Endothelial cell of umbilical vein (primary cell): ENCODE measurements at regions not wholly inside any gene's neighbourhood (a gene's known extent, or its start where the extent isn't known, plus 50 kb on each side); places are given as distances from the start of the nearest gene placed in this dataset.

Source experiments
- BruUV-seq: library from RNA; stranded (reverse); fragments of 400-500 nt; replicated peaks from 2 replicates; lab custom pipeline; 2021; lab: Mats Ljungman, UMichigan
- CTCF ChIA-PET: fragments of 300-600, 350-600 bp; sonication (Branson Sonifier 250); formaldehyde crosslinking; loops from one replicate; lab custom pipeline; 2021; ENCODE audit warnings: antibody characterized with exemption, inconsistent platforms; lab: Charles Lee
- POLR2A ChIA-PET: fragments of 300-600, 350-600 bp; sonication (Branson Sonifier 250); formaldehyde crosslinking; loops from one replicate; lab custom pipeline; 2021; ENCODE audit warnings: antibody characterized with exemption, inconsistent platforms; lab: Charles Lee
- DNase-seq: peaks from one replicate; pipeline ENCODE4 v3.0.0-alpha.2; 2011; ENCODE audit warnings: low read depth, low spot score
- FAIRE-seq: peaks from 2 replicates; lab custom pipeline; 2011; peaks lifted over from hg19 to GRCh38; lab: Jason Lieb, UNC
- H2AFZ ChIP-seq: 2 replicates; pipeline ENCODE4 v1.6.0; 2012; ENCODE audit warnings: low read depth, low read length, control low read depth, inconsistent platforms
- H3K27ac ChIP-seq: 2 replicates; pipeline ENCODE4 v1.5.1; 2011; ENCODE audit warnings: low read depth, mild to moderate bottlenecking, control low read depth, low read length, moderate library complexity; ENCODE audit not compliant: insufficient read depth
- H3K27me3 ChIP-seq, 2 experiments: 2 replicates each; pipeline versions ENCODE4 v1.6.0 to v1.6.1; 2011; ENCODE audit warnings: low read length in 2 of 2, mixed read lengths in 1 of 2; ENCODE audit not compliant: control insufficient read depth in 2 of 2, insufficient read depth in 2 of 2
- H3K36me3 ChIP-seq, 2 experiments: 2 replicates in 1 of 2; 3 replicates in 1 of 2; pipeline ENCODE4 v1.5.1; 2011; ENCODE audit warnings: low read length in 2 of 2, mild to moderate bottlenecking in 1 of 2, moderate library complexity in 1 of 2; ENCODE audit not compliant: control insufficient read depth in 2 of 2, insufficient read depth in 2 of 2; ENCODE audit errors: extremely low read depth in 1 of 2
- H3K4me1 ChIP-seq: 3 replicates; pipeline ENCODE4 v1.5.1; 2011; ENCODE audit warnings: mild to moderate bottlenecking, low read length; ENCODE audit not compliant: control insufficient read depth, insufficient read depth; ENCODE audit errors: extremely low read depth
- H3K4me2 ChIP-seq: 2 replicates; pipeline ENCODE4 v1.6.1; 2011; ENCODE audit warnings: low read length, control low read depth, mixed read lengths; ENCODE audit not compliant: insufficient read depth
- H3K4me3 ChIP-seq, 3 experiments: fragments of 200-600 bp in 1 of 3; sonication (generic), shearing (Covaris generic) in 1 of 3; replicated peaks in 1 of 3; 2 replicates each; pipeline ENCODE4 v1.5.1; 2011 to 2016; ENCODE audit warnings: control low read depth in 3 of 3, low read length in 3 of 3, mild to moderate bottlenecking in 2 of 3, inconsistent platforms in 1 of 3, low read depth in 1 of 3, moderate library complexity in 1 of 3; ENCODE audit not compliant: insufficient read depth in 1 of 3
- H3K79me2 ChIP-seq: 2 replicates; pipeline ENCODE4 v1.6.0; 2012; ENCODE audit warnings: low read length, inconsistent platforms; ENCODE audit not compliant: control insufficient read depth, insufficient read depth
- H3K9ac ChIP-seq: replicated peaks from 2 replicates; pipeline ENCODE3; 2011; ENCODE audit warnings: low read length, control low read depth; ENCODE audit not compliant: insufficient read depth; ENCODE audit errors: extremely low read depth
- H3K9me1 ChIP-seq: replicated peaks from 3 replicates; pipeline ENCODE4 v1.6.0; 2011; ENCODE audit warnings: mild to moderate bottlenecking, low read length; ENCODE audit not compliant: control insufficient read depth, insufficient read depth; ENCODE audit errors: extremely low read depth
- H3K9me3 ChIP-seq: replicated peaks from 2 replicates; pipeline ENCODE4 v1.5.1; 2012; ENCODE audit warnings: low read length, inconsistent platforms; ENCODE audit not compliant: control insufficient read depth, insufficient read depth
- H4K20me1 ChIP-seq: replicated peaks from 2 replicates; pipeline ENCODE3; 2011; ENCODE audit warnings: mild to moderate bottlenecking, low read length; ENCODE audit not compliant: control insufficient read depth, insufficient read depth; ENCODE audit errors: extremely low read depth
- CTCF ChIP-seq, 2 donors: IDR thresholded peaks; 1 replicate in 1 of 2; 2 replicates in 1 of 2; pipeline ENCODE4 v1.5.1; 2011; ENCODE audit warnings: low read length in 2 of 2, mild to moderate bottlenecking in 2 of 2, moderate library complexity in 2 of 2, control low read depth in 1 of 2, inconsistent platforms in 1 of 2, low read depth in 1 of 2; ENCODE audit not compliant: insufficient read depth in 1 of 2; ENCODE audit errors: extremely low read depth in 1 of 2
- EZH2 ChIP-seq: IDR thresholded peaks from 2 replicates; pipeline ENCODE4 v1.6.1; 2012; ENCODE audit warnings: borderline replicate concordance, low read depth, mild to moderate bottlenecking, moderate library complexity, low read length, inconsistent platforms; ENCODE audit not compliant: severe bottlenecking
- FOS ChIP-seq: IDR thresholded peaks from 2 replicates; pipeline ENCODE4 v1.6.1; 2011; ENCODE audit warnings: mild to moderate bottlenecking, low read length, moderate library complexity, borderline replicate concordance; ENCODE audit not compliant: insufficient read depth
- GATA2 ChIP-seq: IDR thresholded peaks from 2 replicates; pipeline ENCODE4 v1.7.0; 2011; ENCODE audit warnings: low read depth, mild to moderate bottlenecking, moderate library complexity, mixed read lengths, low read length; ENCODE audit not compliant: insufficient read length, insufficient read depth
- JUN ChIP-seq: IDR thresholded peaks from 2 replicates; pipeline ENCODE4 v1.6.1; 2011; ENCODE audit warnings: borderline replicate concordance, low read depth; ENCODE audit not compliant: insufficient read length, insufficient read depth
- MAX ChIP-seq: IDR thresholded peaks from 2 replicates; pipeline ENCODE4 v1.6.1; 2011; ENCODE audit not compliant: insufficient read depth, insufficient read length
- MYC ChIP-seq: IDR thresholded peaks from one replicate; pipeline ENCODE4 v1.6.1; 2011; ENCODE audit warnings: mild to moderate bottlenecking, low read depth, low read length
- POLR2A ChIP-seq: IDR thresholded peaks from 2 replicates; pipeline ENCODE4 v1.6.1; 2012; ENCODE audit warnings: low read depth, mild to moderate bottlenecking, control low read depth, low read length
- POLR2AphosphoS5 ChIP-seq: IDR thresholded peaks from 2 replicates; pipeline ENCODE4 v1.6.1; 2012; ENCODE audit warnings: low read depth, mild to moderate bottlenecking, control low read depth, low read length, moderate library complexity; ENCODE audit not compliant: insufficient read depth
- dilution Hi-C: fragments of 300-500 bp; cut with MboI; formaldehyde crosslinking; loops from one replicate; pipeline ENCODE4 v1.15.0; 2019; ENCODE audit warnings: low sequenced_read_pairs; ENCODE audit not compliant: extremely low pct_ligation_motif_present
- intact Hi-C: fragments of 100-400 bp; cut with micrococcal nuclease; formaldehyde crosslinking; loops from one replicate; pipeline ENCODE4 v1.10.0; 2022

GRCh38 chr5:3099526-3099925 is 348.0 kb upstream of the IRX2 start:
- Histone ChIP-seq H3K4me2 (no peak overlapping the region), H3K4me1 (no peaks in the 10 kb centered on the region), H3K27ac (no peak overlapping the region), H3K79me2 (no peaks in the 10 kb centered on the region), H4K20me1 (no peaks in the 10 kb centered on the region), H3K36me3 (no peaks in the 10 kb centered on the region), H3K4me3 (no peak overlapping the region), H3K9me1 (no peaks in the 10 kb centered on the region), H3K9ac (no peak overlapping the region), H3K27me3 (no peaks in the 10 kb centered on the region), H2AFZ (no peak overlapping the region), H3K9me3 (peaks cover 6% of the 10 kb centered on the region)
- intact Hi-C loops = no loop called here
- CTCF ChIA-PET = no interaction called here
- POLR2A ChIA-PET = no interaction called here
- DNase-seq (no peak), FAIRE-seq (no peak)
- dilution Hi-C loops = no loop called here
- TF ChIP-seq EZH2 = no peak
- no peak for TF ChIP-seq GATA2
- TF ChIP-seq MAX = no peak
- TF ChIP-seq POLR2A = no peak
- TF ChIP-seq JUN = no peak
- no peak for TF ChIP-seq MYC
- no peak for TF ChIP-seq POLR2AphosphoS5
- no peak for TF ChIP-seq FOS
- TF ChIP-seq CTCF (IDR thresholded peaks at IDR 0.05; ENCODE audit: extremely low read depth in 1 of 2, insufficient read depth in 1 of 2, low read depth in 1 of 2, low read length in 2 of 2) = no peak
- BruUV-seq = no TSS peak
